GM08714 (cell line): ENCODE measurements at regions not wholly inside any gene's neighbourhood (a gene's known extent, or its start where the extent isn't known, plus 50 kb on each side); places are given as distances from the start of the nearest gene placed in this dataset.

Source experiments
- H3K4me3 ChIP-seq: fragments of 200-500 bp; sonication (Bioruptor generic); 2 replicates; pipeline ENCODE4 v1.5.1; 2014; ENCODE audit warnings: mild to moderate bottlenecking, low read length, inconsistent platforms
- ZNF274 ChIP-seq: IDR thresholded peaks from 2 replicates; pipeline ENCODE4 v1.6.1; 2012; ENCODE audit warnings: mild to moderate bottlenecking, low read depth, low read length

- no peak for TF ChIP-seq ZNF274
- H3K4me3 ChIP-seq, result no peak overlapping the region
Measured at GRCh38 chr18:29008809-29009208, 831.9 kb upstream of the CDH2 start.

GRCh38 chr18:29007986-29008654, 831.2 kb upstream of the CDH2 start:
- TF ChIP-seq ZNF274, result no peak
- no peak overlapping the region for H3K4me3 ChIP-seq

GRCh38 chr18:29004921-29005320, 828.0 kb upstream of the CDH2 start:
- TF ChIP-seq ZNF274, result no peak
- no peak overlapping the region for H3K4me3 ChIP-seq

- H3K4me3 ChIP-seq, result no peak overlapping the region
- TF ChIP-seq ZNF274, result no peak
Measured at GRCh38 chr18:29003194-29003593, 826.3 kb upstream of the CDH2 start.

- no peak overlapping the region for H3K4me3 ChIP-seq
- TF ChIP-seq ZNF274, result no peak
Measured at GRCh38 chr18:29002747-29003146, 825.8 kb upstream of the CDH2 start.

- no peak overlapping the region for H3K4me3 ChIP-seq
- TF ChIP-seq ZNF274, result no peak
Measured at GRCh38 chr18:28999726-29000125, 822.8 kb upstream of the CDH2 start.

- no peak for TF ChIP-seq ZNF274
- H3K4me3 ChIP-seq, result no peak overlapping the region
Measured at GRCh38 chr18:28995319-28995718, 818.4 kb upstream of the CDH2 start.

GRCh38 chr18:28984731-28985130, 807.8 kb upstream of the CDH2 start:
- no peak for TF ChIP-seq ZNF274

GRCh38 chr18:28974504-28974903, 797.6 kb upstream of the CDH2 start:
- TF ChIP-seq ZNF274, result no peak
- no peak overlapping the region for H3K4me3 ChIP-seq

More at GRCh38 chr18:28984731-28985130, 807.8 kb upstream of the CDH2 start:
- no peak overlapping the region for H3K4me3 ChIP-seq

GRCh38 chr18:28973324-28973723, 796.4 kb upstream of the CDH2 start:
- H3K4me3 ChIP-seq, result no peak overlapping the region
- TF ChIP-seq ZNF274, result no peak

GRCh38 chr18:28972333-28972907, 795.5 kb upstream of the CDH2 start:
- no peak for TF ChIP-seq ZNF274
- H3K4me3 ChIP-seq, result no peak overlapping the region

GRCh38 chr18:28963481-28963880, 786.6 kb upstream of the CDH2 start:
- no peak overlapping the region for H3K4me3 ChIP-seq
- TF ChIP-seq ZNF274, result no peak

GRCh38 chr18:28961669-28962228, 784.8 kb upstream of the CDH2 start:
- no peak overlapping the region for H3K4me3 ChIP-seq
- TF ChIP-seq ZNF274, result no peak

- TF ChIP-seq ZNF274, result no peak
- H3K4me3 ChIP-seq, result no peak overlapping the region
Measured at GRCh38 chr18:28960146-28960545, 783.2 kb upstream of the CDH2 start.

GRCh38 chr18:28952339-28952738, 775.4 kb upstream of the CDH2 start:
- H3K4me3 ChIP-seq, result no peak overlapping the region
- TF ChIP-seq ZNF274, result no peak
